Activated T-helper 9 cell treated with anti-CD3 and anti-CD28 coated beads, Interleukin-2, amount 50 U/mL, for 16 hours (primary cell): ENCODE measurements at regions not wholly inside any gene's neighbourhood (a gene's known extent, or its start where the extent isn't known, plus 50 kb on each side); places are given as distances from the start of the nearest gene placed in this dataset.
A peak's percentile ranks its signal among the peaks of the same experiment; 100 is the strongest.

ENCODE experiments used
- DNase-seq: peaks from one replicate; pipeline ENCODE4 v3.0.0-alpha.2; 2020; ENCODE audit warnings: low read depth

DNA sequence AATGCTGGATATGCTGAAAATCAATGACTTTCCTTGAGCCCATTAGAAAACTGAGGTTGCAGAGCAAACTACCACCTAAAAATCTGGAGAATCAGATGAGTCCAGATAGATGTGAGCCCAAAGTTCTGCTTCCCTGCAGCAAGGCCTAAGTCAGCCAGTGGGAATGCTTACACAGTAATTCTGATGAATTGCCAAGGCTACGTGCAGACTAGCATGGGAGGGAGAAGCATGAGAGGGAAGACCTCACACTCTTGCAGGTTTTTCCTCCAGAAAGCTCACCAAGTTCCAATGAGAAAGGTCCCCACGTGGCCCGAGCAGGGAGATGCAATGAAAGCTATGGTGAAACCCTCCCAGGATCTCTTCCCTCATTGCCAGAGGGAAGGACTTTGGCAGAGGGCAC, 104.8 kb upstream of the SIRPA start:
- no peak for DNase-seq

DNA sequence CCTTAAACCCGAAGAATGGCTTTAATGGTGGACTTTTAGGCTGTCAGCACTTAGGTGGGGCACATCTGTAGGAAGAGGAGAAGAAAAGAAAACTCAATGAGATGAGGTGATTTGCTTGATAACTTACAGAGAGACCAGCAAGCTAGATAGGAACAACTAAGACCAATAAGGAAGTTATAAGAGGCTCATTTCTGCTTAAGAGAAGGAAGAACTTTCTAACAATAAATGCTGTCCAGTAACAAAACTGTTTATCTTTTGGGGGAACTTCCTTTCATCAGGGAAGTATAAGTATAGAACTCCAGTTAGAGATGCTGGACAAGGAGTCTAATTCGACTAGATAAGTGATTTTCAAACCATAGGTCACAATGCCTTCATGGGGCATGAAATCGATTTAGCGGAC, 107.2 kb upstream of the SIRPA start:
- no peak for DNase-seq

DNA sequence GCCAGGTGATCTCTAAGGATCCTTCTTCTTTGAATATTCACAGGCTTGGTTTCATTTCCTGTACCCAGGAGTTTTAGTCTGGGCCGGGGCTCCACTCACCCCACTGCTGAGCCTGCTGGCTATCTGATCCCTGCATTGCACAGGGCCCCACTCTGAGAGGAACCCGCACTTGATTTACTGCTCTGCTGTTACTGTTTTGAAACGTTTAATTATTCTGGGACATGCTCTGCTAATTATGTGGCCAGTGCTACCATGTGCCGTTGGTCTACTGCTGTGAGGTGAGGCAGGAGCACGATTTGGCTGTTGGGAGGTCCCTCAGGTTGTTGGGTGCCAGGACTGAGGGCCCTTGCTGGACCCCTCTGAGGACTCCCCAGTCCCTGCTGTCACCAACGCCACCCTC, 108.7 kb upstream of the SIRPA start:
- no peak for DNase-seq

DNA sequence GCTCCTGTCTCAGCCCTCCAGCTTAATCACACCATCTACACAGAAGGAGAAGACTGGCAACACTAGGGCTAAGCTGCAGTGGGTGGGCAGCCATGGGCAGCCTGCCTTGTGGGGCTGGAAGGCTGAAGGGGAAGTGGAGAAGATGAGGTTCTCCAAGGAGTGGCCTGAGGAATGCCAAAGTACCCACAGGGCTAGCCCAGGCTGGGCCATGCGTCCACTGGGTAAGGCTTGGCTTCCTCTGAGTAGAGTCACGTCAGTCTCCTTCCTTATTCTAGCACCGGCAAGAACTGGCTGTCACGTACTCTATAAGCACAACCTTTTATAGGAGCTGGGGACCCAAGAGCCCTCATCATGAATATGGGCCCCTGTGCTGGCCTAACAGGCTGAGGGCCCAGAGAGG, 110.6 kb upstream of the SIRPA start:
- DNase-seq = no peak

DNA sequence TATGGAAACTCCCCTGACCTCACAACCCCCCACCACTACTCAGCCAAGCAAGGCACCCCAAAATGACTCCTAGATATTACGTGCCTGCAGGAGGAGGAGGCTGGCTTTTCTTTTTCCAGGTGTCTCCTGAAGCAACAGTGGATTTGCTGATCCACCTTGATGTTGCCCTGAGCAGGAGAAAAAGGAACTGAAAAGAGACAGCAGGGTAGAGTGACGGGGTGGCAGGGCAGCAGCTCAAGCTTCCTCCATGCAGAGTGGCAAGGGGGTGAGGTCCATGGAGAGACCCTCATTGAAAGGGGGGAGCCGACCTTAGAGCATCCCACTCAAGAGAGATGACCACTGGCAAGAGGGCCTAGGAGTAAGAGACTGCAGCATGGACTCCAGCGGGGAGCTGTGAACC, 112.0 kb upstream of the SIRPA start:
- DNase-seq = no peak

DNA sequence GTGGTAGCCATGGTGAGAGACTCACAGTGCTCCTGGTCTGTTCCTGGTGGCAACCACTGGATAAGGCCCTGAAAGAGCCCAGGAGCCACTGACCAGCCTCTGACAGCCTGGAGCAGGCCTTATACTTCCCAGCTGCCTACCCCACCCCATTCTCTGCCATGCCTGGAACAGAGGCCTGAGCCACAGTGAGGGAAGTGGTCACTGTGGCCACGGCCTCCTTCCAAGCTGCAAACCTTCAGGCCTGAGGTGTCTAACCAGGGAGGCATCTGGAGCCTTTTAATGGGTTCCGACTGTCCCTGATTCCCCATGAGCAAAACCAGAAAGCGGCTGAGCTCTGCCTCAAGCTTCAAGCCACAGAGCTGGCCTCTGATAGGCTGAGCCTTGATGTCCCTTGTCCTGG, 113.0 kb upstream of the SIRPA start:
- no peak for DNase-seq

DNA sequence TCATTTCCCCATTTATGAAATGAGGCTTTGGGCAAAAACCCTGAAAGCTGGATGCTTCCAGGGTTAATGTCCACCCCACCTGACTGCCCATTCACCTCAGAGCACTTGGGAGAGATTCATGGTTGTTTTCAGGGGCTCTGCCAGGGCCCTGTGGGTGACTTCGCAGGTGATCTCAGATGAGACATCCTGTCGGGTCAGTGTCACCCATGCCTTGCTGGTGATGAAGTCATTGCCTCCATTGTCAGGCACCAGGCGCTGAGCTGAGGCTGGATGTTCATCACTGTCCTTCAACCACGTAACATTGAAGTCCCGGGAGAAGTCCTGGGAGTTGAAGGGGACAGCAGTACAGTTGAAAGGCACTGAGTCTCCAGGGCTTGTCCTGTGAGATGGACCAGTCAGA, 115.6 kb upstream of the SIRPA start:
- DNase-seq = no peak

DNA sequence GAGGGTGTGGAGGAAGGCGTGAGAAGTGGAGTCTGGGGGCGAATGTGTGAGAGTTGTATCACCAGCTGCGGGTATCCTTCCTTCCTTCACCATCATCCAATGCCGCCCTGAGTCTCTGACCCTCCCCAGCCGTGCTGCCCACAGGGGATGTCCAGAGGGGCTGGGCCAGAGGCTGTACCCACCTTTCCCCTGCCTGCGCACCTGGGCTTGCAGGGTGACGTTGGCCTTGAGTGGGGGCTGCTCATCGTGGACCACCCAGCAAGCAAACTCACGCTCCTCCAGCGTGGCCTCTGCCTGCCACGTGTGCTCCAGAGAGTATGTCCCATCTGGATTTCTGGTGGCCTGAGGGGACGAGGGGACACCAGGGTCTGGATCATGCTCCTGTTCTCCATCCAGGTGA, 116.9 kb upstream of the SIRPA start:
- no peak for DNase-seq

DNA sequence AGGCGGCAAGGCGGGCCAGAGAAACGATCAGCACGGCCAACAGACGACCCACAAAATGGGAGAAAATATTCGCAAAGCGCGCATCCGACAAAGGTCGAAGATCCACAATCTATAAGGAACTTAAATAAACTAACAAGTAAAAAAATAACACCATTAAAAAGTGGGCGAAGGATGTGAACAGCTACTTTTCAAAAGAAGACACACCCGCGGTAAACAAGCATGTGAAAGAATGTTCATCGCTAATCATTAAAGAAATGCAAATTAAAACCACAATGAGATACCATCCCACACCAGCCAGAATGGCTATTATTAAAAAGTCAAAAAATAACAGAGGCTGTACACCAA, 117.8 kb upstream of the SIRPA start:
- no peak for DNase-seq

DNA sequence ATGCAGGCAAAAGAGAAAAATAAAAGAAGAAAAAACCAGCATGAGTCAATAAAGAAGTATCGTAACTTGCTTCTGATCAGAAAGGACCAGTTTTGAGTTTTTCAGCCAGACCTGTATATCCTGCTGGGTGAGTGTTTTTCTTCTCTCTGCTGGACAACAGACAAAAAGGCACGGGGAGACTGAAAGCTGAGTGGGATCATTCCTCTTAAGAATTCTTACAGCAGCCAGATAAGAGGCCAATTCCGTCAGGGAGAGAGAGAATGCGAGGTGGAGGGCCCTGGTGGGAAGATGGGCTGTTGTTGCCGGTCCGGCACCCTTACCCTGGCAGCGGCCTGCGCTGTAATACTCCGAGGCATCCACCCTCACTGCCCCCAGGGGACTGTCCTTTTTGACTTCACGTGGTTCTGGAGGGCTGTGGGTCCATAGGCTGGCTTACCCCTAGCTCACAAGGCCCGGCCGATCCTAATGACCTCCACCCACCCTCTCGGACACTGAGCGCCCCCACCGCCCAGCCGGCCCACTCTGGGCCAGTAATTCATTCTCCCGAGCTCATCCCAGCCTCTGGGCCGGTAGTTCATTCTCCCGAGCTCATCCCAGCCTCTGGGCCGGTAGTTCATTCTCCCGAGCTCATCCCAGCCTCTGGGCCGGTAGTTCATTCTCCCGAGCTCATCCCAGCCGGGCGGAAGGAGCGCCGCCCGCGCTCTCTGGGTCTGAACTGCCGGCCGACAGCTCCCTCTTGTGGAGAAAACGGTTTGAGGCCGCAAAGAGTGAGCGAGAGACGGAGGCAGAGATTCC, 118.3 kb upstream of the SIRPA start:
- DNase-seq = peak; percentile 67

DNA sequence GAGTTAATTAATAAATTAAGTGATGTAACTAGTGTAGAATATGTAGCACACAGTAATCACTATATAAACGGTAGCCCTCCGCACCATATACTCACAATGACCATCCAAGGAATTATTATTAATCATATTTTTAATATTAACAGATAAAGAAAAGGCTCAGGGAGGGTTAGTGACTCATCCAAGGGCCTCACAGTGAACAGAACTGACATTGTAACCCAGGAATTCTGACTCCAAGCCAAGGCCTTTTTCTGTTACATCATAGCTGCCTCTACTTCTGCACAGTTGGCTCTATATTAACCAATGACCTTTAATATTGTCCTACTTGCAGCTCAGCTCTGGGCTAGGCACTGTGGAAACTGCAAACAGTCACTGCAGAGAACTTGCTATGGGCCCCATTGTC, 117.5 kb upstream of the SIRPG start:
- no peak for DNase-seq

DNA sequence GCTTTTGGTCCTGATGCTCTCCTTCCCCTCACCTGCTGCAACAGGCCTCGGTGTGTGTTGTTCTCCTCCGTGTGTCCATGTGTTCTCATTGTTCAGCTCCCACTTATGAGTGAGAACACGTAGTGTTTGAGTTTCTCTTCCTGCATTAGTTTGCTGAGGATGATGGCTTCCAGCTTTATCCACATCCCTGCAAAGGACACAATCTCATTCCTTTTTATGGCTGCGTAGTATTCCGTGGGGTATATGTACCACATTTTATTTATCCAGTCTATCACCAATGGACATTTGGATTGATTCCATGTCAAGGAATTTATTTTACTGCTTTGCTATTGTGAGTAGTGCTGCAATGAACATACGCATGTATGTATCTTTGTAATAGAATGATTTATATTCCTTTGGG, 116.9 kb upstream of the SIRPG start:
- DNase-seq = no peak

DNA sequence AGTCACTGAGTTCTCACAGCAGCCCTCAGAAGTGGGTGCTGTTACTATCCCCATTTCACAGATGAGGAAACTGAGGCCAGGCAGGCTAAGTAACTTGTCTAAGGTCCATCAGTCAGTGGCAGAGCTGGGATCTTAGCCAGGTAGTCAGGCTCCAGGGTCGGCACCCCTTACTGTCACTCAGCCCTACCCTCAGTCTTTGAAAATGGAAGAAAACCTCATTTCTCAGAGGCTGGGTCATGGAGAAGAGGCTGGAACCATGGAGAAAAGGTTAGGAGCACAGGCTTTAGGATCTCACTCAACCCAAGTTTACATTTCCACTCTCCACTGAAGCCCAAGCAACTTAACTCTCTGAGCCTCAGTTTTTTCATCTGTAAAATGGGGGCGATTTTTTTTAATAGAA, 116.2 kb upstream of the SIRPG start:
- no peak for DNase-seq

DNA sequence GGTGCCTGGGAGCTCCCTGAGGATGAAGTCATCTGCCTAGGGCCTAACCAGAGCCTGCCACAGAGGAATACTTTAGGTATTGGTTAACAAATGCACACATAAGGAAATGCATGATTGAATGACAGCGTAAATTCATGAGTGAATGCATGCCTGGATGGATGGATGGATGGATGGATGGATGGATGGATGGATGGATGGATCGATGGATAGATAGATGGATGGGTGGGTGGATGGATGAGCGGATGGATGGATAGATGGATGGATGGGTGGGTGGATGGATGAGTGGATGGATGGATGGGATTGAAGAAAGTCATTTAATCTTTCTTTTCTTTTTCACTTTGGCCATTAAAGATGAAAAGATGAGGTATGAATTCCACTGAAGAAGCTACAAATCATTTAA, 111.9 kb upstream of the SIRPG start:
- no peak for DNase-seq

DNA sequence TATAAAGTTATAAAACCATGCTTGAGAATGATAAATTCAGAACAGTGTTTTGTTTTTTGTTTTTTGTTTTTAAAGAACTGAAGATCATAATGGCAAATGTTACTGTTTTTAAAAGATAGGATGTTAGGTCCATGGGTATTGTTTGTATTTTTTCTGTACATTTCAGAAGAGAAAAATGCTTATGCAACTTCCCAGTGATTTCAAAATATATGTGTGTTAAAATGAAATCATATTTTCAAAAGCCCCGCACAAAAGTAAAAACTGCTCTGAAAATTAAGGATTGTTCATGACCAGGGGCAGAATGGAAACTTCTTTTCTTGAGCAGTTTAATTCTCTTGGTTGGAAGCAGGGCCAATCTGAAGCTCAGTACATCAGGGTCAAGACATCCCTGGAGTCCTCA, 109.2 kb upstream of the SIRPG start:
- DNase-seq = no peak

DNA sequence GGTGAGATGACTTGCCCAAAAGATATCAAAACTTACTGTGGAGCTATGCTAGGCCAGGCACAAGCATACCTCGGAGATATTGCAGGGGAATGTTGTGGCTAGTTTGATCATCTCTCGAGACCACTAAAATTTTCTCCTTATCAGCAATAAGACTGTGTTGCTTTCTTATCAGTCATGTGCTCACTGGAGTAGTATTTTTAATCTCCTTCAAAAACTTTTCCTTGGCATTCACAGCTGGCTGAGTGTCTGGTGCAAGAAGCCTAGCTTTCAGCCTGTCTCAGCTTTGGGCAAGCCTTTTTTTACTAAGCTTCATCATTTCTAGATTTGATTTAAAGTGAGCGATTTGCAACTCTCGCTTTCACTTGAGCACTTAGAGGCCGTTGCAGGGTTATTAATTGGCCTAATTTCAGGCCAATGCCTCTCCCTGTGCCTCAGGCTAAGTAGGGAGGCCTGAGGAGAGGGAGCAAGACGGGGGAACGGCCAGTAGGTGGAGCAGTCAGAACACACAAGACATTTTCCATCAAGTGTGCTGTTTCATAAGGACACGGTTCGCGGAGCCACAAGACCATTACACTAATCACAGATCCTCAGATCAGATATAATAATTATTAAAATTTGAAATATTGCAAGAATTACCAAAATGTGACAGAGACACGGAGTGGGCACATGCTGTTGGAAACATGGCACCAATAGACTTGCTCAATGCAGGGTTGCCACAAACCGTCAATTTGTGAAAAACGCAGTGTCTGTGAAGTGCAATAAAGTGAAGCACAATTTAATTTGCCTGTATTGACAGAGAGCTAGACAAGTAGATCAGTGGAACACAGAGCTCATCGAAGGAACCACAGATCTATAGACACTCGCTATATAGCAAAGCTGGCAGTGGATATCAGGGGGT, 106.8 kb upstream of the SIRPG start:
- DNase-seq = peak; percentile 29

DNA sequence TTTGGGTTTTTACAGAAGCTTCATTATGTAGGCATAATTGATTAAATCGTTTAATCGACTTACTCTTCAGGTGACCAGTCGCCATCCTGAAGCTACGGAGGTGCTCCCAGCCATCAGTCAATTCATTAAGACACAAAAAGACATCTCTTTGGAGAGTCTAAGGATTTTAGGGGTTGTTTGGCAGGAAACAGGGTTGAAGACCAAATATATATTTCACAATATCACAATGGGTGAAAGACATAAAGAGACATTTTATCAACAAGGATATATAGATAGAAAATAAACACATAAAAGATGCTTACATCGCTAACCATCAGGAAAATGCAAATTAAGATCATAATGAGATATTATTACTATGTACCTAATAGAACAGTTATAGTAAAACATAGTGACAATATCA, 104.0 kb upstream of the SIRPG start:
- DNase-seq = no peak

DNA sequence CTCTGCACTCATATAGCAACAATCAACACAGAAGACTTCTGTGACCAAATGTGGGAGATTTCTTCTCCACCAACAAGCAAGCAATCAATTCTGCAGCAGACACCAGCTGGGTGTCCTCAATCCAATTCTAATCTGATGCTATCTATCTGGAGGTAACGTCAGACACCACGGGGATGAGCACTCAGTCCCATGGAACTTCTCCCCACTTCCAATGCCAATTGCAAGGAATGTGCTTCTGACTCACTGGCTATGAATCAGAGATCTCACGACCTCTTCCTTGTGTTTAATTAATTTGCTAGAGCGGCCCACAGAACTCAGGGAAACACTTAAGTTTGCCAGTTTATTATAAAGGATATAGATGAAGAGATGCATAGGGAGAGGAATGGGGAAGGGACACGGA, 103.5 kb upstream of the SIRPG start:
- no peak for DNase-seq

DNA sequence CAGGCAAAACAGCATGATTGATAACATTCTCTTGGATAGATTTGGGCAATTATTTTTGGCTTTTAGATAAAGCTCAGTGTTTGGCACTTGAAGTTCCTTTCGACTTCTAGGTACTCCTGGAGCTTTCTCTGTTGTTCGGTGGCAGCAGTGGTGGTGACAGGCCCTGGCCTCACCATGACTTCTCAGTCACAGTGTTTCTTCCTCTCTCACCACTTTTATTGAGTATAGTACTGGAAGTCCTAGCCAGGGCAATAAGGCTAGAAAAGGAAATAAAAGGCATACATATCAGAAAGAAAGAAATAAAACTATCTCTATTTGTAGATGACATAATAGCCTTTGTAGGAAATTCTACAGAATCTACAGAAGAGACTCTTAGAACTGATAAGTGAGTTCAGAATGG, 101.2 kb upstream of the SIRPG start:
- DNase-seq = no peak

DNA sequence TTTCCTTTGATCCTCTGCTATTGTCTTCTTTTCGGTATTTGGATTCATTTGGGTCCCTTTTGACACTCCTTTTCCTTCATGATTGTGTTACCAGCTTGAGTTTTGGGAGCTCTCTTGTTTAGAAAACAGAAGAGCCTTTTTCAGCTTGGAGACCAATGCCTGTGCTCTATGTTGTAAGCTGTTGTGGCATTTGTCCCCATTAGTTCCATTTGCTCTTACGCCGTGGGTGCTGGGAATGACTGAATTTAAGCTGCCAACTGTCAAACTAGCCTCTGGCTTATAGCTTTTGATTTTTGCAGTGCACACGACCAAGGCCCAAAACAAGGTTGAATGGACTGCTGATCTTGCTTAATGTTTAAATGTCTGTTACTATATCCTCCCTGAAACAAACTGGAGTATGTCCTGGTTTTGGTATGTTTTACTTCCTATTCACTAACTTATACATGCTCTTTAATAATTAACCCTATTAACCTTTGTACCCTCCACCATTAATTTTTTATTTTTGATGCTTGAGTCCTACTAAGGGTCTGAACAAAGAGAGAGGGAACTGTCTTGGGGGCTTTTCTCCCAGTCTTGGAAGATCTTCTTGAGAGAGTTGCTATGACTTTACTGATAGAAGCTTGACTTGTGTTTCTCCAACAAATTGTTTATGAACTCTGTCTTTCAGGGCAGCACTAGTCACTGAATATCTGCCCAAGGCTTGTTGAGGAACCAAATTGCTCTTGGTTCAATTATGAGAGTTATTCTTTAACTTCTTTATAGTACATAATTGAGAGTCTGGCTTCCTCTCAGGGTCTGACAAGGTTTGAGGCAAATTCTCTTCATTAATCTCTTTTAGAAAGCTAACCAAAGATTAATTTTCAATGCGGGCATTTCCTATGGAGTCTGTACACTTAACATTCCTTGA, 100.3 kb upstream of the SIRPG start:
- DNase-seq = no peak

DNA sequence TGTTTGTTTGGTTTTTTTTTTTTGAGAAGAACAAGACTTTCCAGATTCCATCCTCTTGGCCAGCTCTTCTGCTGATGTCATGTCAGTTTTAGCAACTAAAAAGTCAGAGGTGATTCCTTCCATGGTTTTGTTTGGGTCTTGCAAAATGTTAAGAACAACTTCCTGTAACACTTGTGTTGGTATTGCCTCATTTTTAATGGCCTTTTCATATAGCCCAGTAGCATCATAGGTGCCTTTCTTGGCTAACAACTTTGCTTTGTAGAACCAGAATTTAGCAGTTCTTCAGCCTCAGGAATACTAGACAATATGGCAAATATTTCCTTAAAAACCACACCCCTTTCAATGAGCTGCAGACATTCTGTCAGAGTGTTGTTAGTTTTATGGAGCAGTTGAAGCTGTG, 99.5 kb upstream of the SIRPG start:
- DNase-seq = no peak

DNA sequence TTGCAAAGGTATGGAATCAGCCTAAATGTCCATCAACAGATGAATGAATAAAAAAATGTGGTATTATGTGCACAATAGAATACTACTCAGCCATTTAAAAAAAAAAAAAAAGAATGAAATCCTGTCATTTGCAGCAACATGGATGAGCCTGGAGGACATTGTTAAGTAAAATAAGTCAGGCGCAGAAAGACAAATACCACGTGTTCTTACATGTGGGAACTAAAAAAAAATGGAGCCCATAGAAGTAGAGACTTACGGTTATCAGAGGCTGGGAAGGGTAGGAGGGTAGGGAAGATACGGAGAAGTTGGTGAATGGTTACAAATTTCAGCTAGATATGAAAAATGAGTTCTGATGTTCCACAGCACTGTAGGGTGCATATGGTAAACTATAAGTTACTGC, 97.2 kb upstream of the SIRPG start:
- DNase-seq = no peak

DNA sequence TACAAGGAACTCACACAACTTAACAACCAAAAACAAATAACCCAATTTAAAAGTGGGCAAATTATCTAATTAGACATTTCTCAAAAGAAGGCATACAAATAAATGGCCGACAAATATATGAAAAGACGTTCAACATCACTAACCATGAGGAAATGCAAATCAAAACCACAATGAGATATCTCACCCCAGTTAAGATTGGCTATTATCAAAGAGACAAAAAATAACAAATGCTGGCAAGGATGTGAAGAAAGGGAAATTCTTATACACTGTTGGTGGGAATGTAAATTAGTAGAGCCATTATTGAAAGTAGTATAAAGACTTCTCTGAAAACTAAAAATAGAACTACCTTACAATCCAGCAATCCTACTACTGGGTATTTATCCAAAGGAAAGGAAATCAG, 96.7 kb upstream of the SIRPG start:
- DNase-seq = no peak
